ENCODE measurements at regions not wholly inside any gene's neighbourhood (a gene's known extent, or its start where the extent isn't known, plus 50 kb on each side); places are given as distances from the start of the nearest gene placed in this dataset.

DNA sequence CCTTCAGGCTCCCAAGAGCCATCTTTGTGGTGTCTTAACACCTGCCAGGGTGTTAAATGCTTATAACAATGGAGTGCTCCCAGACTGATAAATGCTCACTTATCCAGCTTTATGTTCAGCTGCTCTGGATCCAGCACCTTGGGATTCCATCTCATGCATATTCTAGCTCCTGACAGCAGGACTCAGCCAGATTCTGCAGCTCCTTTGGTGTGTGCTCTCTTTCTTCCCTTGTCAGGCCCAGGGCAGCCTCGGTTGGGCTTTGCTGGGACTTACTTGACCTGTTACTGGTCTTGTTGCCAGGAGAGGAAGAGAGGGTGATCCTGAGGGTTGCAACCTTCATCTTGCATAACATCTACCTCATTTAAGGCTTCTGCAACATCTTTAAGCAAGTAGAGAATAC lies 59.4 kb upstream of the CCNY start:
- DNase-seq (ENCODE audit: extremely low read depth in 1 of 4, low spot score in 3 of 4) (no peak), ATAC-seq (no peak), FAIRE-seq (no peak)
- no peaks in the 10 kb centered on the region for H3K36me3 ChIP-seq (ENCODE audit: control insufficient read depth, insufficient read depth, low read length)
- no TSS peak for BruUV-seq (replicated peaks)
- in situ Hi-C loops (cut with MboI) (no loop called here), intact Hi-C loops (cut with micrococcal nuclease) (no loop called here)
- H3K4me2 ChIP-seq (ENCODE audit: insufficient read depth, low read length), result no peak overlapping the region
- CTCF ChIA-PET (ENCODE audit: low intra/inter-chr PET ratio), result no interaction called here
- WGBS (ENCODE audit: insufficient coverage, low coverage, missing lambda C conversion rate), result 0% methylated on average over 1 of the region's 1 CpG
- H3K79me2 ChIP-seq (ENCODE audit: control insufficient read depth, insufficient read depth, low read length), result no peaks in the 10 kb centered on the region
- POLR2A ChIA-PET, result interaction anchor here (0.6 to 0.9 kb wide), 3 partner anchors 13 to 364 kb away, joined by 3 to 4 read pairs (median 4); no protein-coding TSS in a partner anchor
- no peaks in the 10 kb centered on the region for H3K4me1 ChIP-seq (replicated peaks in 1 of 2; ENCODE audit: control insufficient read depth in 2 of 2, insufficient read depth in 2 of 2, low read length in 2 of 2)
- peaks cover 3% of the 10 kb centered on the region for H3K9me3 ChIP-seq (replicated peaks; ENCODE audit: control insufficient read depth, insufficient read depth, low read depth, low read length)
- H2AFZ ChIP-seq (ENCODE audit: low read depth, low read length), result no peak overlapping the region
- TF ChIP-seq POLR2AphosphoS2 (IDR thresholded peaks at IDR 0.05; ENCODE audit: low read length) (no peak), GTF2E2 (tag; IDR thresholded peaks at IDR 0.05) (no peak), NFE2L1 (tag; IDR thresholded peaks at IDR 0.05; ENCODE audit: borderline replicate concordance, low read depth) (no peak), ZNF644 (tag; IDR thresholded peaks at IDR 0.05; ENCODE audit: low read depth) (no peak), CBX3 (IDR thresholded peaks at IDR 0.05; ENCODE audit: borderline replicate concordance in 1 of 2, low read length in 2 of 2) (no peak), ZNF79 (CRISPR knock-in tag; IDR thresholded peaks at IDR 0.05; ENCODE audit: low read depth) (no peak), ZNF592 (IDR thresholded peaks at IDR 0.05) (no peak), MAX (CRISPR knock-in tag; IDR thresholded peaks at IDR 0.05) (no peak), SRSF1 (IDR thresholded peaks at IDR 0.05; ENCODE audit: low read depth, low read length) (no peak), THAP12 (CRISPR knock-in tag; IDR thresholded peaks at IDR 0.05) (no peak), FOXJ2 (tag; IDR thresholded peaks at IDR 0.05) (no peak), HINFP (tag; conservative IDR thresholded peaks at IDR 0.05; ENCODE audit: low read depth) (no peak), POLR2B (IDR thresholded peaks at IDR 0.05; ENCODE audit: low read depth, partially characterized antibody) (no peak), MCM3 (IDR thresholded peaks at IDR 0.05) (no peak)
- H3K4me3 ChIP-seq, result no peak overlapping the region
- 0 out of 5 replicates have a peak, but pooled peaks cover 0 to 5% of the 10 kb centered on the region in 2 experiments for H3K27me3 ChIP-seq (ENCODE audit: control insufficient read depth in 2 of 2, insufficient read depth in 2 of 2, low read length in 2 of 2)
- no peaks in the 10 kb centered on the region for H3K9me1 ChIP-seq (ENCODE audit: control insufficient read depth, insufficient read depth, low read length)
- H3K27ac ChIP-seq (ENCODE audit: extremely low read depth, low read depth, low read length), result no peak overlapping the region
- no peak overlapping the region for H3K9ac ChIP-seq (ENCODE audit: insufficient read depth in 1 of 2, low read depth in 2 of 2, low read length in 2 of 2)
- no peaks in the 10 kb centered on the region for H4K20me1 ChIP-seq (replicated peaks; ENCODE audit: control insufficient read depth, insufficient read depth, low read length)
